Lower leg skin (tissue), 3 donors: ENCODE measurements at regions not wholly inside any gene's neighbourhood (a gene's known extent, or its start where the extent isn't known, plus 50 kb on each side); places are given as distances from the start of the nearest gene placed in this dataset.

ENCODE experiments used
- CTCF ChIP-seq, 3 donors: fragments of 450-650 bp; IDR thresholded peaks; one replicate each; pipeline ENCODE4 v1.5.1; 2016; ENCODE audit warnings: antibody characterized with exemption in 3 of 3, mild to moderate bottlenecking in 3 of 3, moderate library complexity in 2 of 3
- POLR2A ChIP-seq, 2 donors: fragments of 450-650 bp; IDR thresholded peaks; one replicate each; pipeline ENCODE4 v1.6.1; 2016 to 2017; ENCODE audit warnings: antibody characterized with exemption in 2 of 2, mild to moderate bottlenecking in 1 of 2, moderate library complexity in 1 of 2

GRCh38 chr2:145654746-145655145 is 1134.8 kb upstream of the ZEB2 start:
- TF ChIP-seq CTCF (IDR thresholded peaks at IDR 0.05) (no peak), POLR2A (IDR thresholded peaks at IDR 0.05) (no peak)
